GM21825 (cell line): ENCODE measurements at regions not wholly inside any gene's neighbourhood (a gene's known extent, or its start where the extent isn't known, plus 50 kb on each side); places are given as distances from the start of the nearest gene placed in this dataset.

ENCODE experiments used
- ATAC-seq: cut with Tn5 transposase; IDR thresholded peaks from one replicate; pipeline ENCODE4 v1.9.1; 2021; ENCODE audit warnings: mild to moderate bottlenecking, moderate library complexity; ENCODE audit not compliant: unreplicated experiment

GRCh38 chr5:89996335-89996734 is 413.2 kb downstream of the CETN3 start:
- no peak for ATAC-seq

- ATAC-seq, result no peak
Observed at GRCh38 chr5:89994266-89994665, 415.3 kb downstream of the CETN3 start.

GRCh38 chr5:89992201-89992600 is 417.4 kb downstream of the CETN3 start:
- no peak for ATAC-seq

GRCh38 chr5:89991592-89991991 is 418.0 kb downstream of the CETN3 start:
- no peak for ATAC-seq

GRCh38 chr5:89989776-89990175 is 419.8 kb downstream of the CETN3 start:
- ATAC-seq, result no peak

- no peak for ATAC-seq
Observed at GRCh38 chr5:89988998-89989655, 420.4 kb downstream of the CETN3 start.

- no peak for ATAC-seq
Observed at GRCh38 chr5:89988129-89988810, 421.3 kb downstream of the CETN3 start.

GRCh38 chr5:89983216-89983615 is 426.3 kb downstream of the CETN3 start:
- no peak for ATAC-seq

- ATAC-seq, result no peak
Observed at GRCh38 chr5:89981878-89982773, 427.4 kb downstream of the CETN3 start.

- ATAC-seq, result no peak
Observed at GRCh38 chr5:89981021-89981420, 428.5 kb downstream of the CETN3 start.

- no peak for ATAC-seq
Observed at GRCh38 chr5:89973516-89973915, 436.0 kb downstream of the CETN3 start.

GRCh38 chr5:89972901-89973300 is 436.7 kb downstream of the CETN3 start:
- no peak for ATAC-seq

- no peak for ATAC-seq
Observed at GRCh38 chr5:89968958-89969381, 440.6 kb downstream of the CETN3 start.

- ATAC-seq, result no peak
Observed at GRCh38 chr5:89967771-89968444, 441.6 kb downstream of the CETN3 start.

GRCh38 chr5:89956838-89957237 is 452.7 kb downstream of the CETN3 start:
- ATAC-seq, result no peak

GRCh38 chr5:89954916-89955315 is 454.6 kb downstream of the CETN3 start:
- no peak for ATAC-seq

- ATAC-seq, result no peak
Observed at GRCh38 chr5:89951876-89952275, 457.7 kb downstream of the CETN3 start.

- no peak for ATAC-seq
Observed at GRCh38 chr5:89950234-89950633, 459.3 kb downstream of the CETN3 start.

GRCh38 chr5:89948977-89949376 is 460.6 kb downstream of the CETN3 start:
- ATAC-seq, result no peak

GRCh38 chr5:89946916-89947315 is 462.6 kb downstream of the CETN3 start:
- no peak for ATAC-seq

- no peak for ATAC-seq
Observed at GRCh38 chr5:89946508-89946907, 463.0 kb downstream of the CETN3 start.
